ENCODE measurements at regions not wholly inside any gene's neighbourhood (a gene's known extent, or its start where the extent isn't known, plus 50 kb on each side); places are given as distances from the start of the nearest gene placed in this dataset.

- TF ChIP-seq POLR2AphosphoS5 (IDR thresholded peaks at IDR 0.05): no peak
- TF ChIP-seq CTCF (IDR thresholded peaks at IDR 0.05): no peak
- TF ChIP-seq POLR2A (IDR thresholded peaks at IDR 0.05): no peak
- TF ChIP-seq EP300 (IDR thresholded peaks at IDR 0.05; ENCODE audit: low read depth): no peak
These were observed 114.6 kb downstream of the IER5 start for GRCh38 chr1:181202986-181203555.
